ENCODE measurements at regions not wholly inside any gene's neighbourhood (a gene's known extent, or its start where the extent isn't known, plus 50 kb on each side); places are given as distances from the start of the nearest gene placed in this dataset.

DNA sequence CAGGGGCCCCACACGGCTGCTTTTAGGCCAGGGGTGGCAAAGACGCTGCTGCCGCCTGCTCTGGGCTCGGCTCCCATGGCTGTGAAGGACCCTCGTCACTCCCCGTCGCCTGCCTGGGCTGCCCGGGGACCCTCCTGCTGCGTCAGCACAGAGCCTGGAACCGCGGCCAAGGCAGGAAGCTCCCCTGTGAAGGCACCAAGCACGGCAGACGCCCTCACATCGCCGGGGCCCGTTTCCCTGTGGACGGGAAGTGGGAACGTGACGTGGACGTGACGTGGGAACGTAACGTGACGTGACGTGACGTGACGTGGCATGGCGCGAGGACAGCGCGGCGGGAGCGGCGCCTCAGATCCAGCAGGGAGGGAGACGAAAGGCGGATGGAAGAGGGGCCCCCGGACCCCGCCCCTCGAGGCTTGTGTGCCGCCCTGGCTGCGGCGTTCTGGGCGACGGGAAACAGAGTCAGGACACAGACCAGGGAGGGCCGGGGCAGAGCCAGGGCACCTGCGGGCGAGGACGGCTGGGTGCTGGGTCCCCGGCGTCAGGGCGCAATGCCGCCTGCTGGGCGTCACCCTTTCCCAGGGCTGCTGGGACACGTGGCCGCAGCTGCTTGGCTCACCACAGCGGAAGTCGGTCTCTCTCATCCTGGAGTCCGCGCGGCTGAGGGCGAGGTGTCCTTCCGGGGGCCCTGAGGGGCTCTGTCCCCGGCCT, 53.1 kb downstream of the MRPL36 start:
- TF ChIP-seq, protein P1, sequence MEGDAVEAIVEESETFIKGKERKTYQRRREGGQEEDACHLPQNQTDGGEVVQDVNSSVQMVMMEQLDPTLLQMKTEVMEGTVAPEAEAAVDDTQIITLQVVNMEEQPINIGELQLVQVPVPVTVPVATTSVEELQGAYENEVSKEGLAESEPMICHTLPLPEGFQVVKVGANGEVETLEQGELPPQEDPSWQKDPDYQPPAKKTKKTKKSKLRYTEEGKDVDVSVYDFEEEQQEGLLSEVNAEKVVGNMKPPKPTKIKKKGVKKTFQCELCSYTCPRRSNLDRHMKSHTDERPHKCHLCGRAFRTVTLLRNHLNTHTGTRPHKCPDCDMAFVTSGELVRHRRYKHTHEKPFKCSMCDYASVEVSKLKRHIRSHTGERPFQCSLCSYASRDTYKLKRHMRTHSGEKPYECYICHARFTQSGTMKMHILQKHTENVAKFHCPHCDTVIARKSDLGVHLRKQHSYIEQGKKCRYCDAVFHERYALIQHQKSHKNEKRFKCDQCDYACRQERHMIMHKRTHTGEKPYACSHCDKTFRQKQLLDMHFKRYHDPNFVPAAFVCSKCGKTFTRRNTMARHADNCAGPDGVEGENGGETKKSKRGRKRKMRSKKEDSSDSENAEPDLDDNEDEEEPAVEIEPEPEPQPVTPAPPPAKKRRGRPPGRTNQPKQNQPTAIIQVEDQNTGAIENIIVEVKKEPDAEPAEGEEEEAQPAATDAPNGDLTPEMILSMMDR (IDR thresholded peaks at IDR 0.05), result no peak
- no peak for TF ChIP-seq POLR2A (IDR thresholded peaks at IDR 0.05)

Measured in heart left ventricle (tissue), 13 donors.